ENCODE measurements at regions not wholly inside any gene's neighbourhood (a gene's known extent, or its start where the extent isn't known, plus 50 kb on each side); places are given as distances from the start of the nearest gene placed in this dataset.

- TF ChIP-seq CTCF (IDR thresholded peaks at IDR 0.05; ENCODE audit: poor library complexity) (peak; percentile 67), EZH2 (IDR thresholded peaks at IDR 0.05; ENCODE audit: borderline replicate concordance) (no peak), EZH2phosphoT487 (IDR thresholded peaks at IDR 0.05; ENCODE audit: low read depth, severe bottlenecking, unreplicated experiment) (no peak)
These were observed 55.4 kb upstream of the GLI2 start for GRCh38 chr2:120680136-120680761.

Data from hepatocyte (in vitro differentiated cells).